Hepatocyte (in vitro differentiated cells): ENCODE measurements at regions not wholly inside any gene's neighbourhood (a gene's known extent, or its start where the extent isn't known, plus 50 kb on each side); places are given as distances from the start of the nearest gene placed in this dataset.
A peak's percentile ranks its signal among the peaks of the same experiment; 100 is the strongest.

ENCODE experiments used
- DNase-seq: peaks from one replicate; pipeline ENCODE4 v3.0.0-alpha.2; 2016; ENCODE audit warnings: low spot score
- H2AFZ ChIP-seq: fragments of 200-600 bp; sonication (generic); 2 replicates; pipeline ENCODE4 v1.6.0; 2016; ENCODE audit warnings: antibody characterized with exemption, mild to moderate bottlenecking
- H3K27ac ChIP-seq: fragments of 200-600 bp; sonication (generic); 2 replicates; pipeline ENCODE4 v1.5.1; 2016; ENCODE audit warnings: mild to moderate bottlenecking
- H3K27me3 ChIP-seq: fragments of 200-600 bp; sonication (generic); 2 replicates; pipeline ENCODE4 v1.6.1; 2016
- H3K36me3 ChIP-seq: fragments of 200-600 bp; sonication (generic); replicated peaks from 2 replicates; pipeline ENCODE4 v1.5.1; 2016; ENCODE audit warnings: low read depth; ENCODE audit not compliant: insufficient read depth
- H3K4me1 ChIP-seq: fragments of 200-600 bp; sonication (generic); 2 replicates; pipeline ENCODE4 v1.5.1; 2016; ENCODE audit warnings: mild to moderate bottlenecking, moderate library complexity; ENCODE audit not compliant: insufficient read depth
- H3K4me2 ChIP-seq: fragments of 200-600 bp; sonication (generic); 2 replicates; pipeline ENCODE4 v1.6.0; 2016
- H3K4me3 ChIP-seq: fragments of 200-600 bp; sonication (generic); 2 replicates; pipeline ENCODE4 v1.5.1; 2016; ENCODE audit warnings: mild to moderate bottlenecking
- H3K79me2 ChIP-seq: fragments of 200-600 bp; sonication (generic); 2 replicates; pipeline ENCODE4 v1.6.0; 2017; ENCODE audit warnings: mild to moderate bottlenecking
- H3K9me2 ChIP-seq: fragments of 200-600 bp; sonication (generic); replicated peaks from 2 replicates; pipeline ENCODE4 v1.6.0; 2017; ENCODE audit warnings: mild to moderate bottlenecking; ENCODE audit not compliant: insufficient read depth
- H3K9me3 ChIP-seq: fragments of 200-600 bp; sonication (generic); 2 replicates; pipeline ENCODE4 v1.5.1; 2016; ENCODE audit warnings: low read depth, mild to moderate bottlenecking
- H4K20me1 ChIP-seq: fragments of 200-600 bp; sonication (generic); 2 replicates; pipeline ENCODE4 v1.6.0; 2016; ENCODE audit warnings: mild to moderate bottlenecking; ENCODE audit not compliant: insufficient read depth, poor library complexity, severe bottlenecking
- EZH2 ChIP-seq: fragments of 200-600 bp; sonication (generic); IDR thresholded peaks from 2 replicates; pipeline ENCODE4 v1.6.1; 2016; ENCODE audit warnings: antibody characterized with exemption, mild to moderate bottlenecking, borderline replicate concordance
- EZH2phosphoT487 ChIP-seq: fragments of 200-600 bp; sonication (generic); IDR thresholded peaks from one replicate; pipeline ENCODE4 v1.6.1; 2018; ENCODE audit warnings: antibody characterized with exemption, mild to moderate bottlenecking, low read depth, moderate library complexity; ENCODE audit not compliant: unreplicated experiment, severe bottlenecking
- WGBS: methylation state at CpG from one replicate; pipeline ENCODE4 v1.1.6; 2016; ENCODE audit warnings: low lambda C conversion rate; ENCODE audit errors: missing lambda C conversion rate; 5-methylcytosine and 5-hydroxymethylcytosine counted together
- TF ChIP-seq, protein P1 (sequence below): fragments of 200-600 bp; sonication (generic); IDR thresholded peaks from 2 replicates; pipeline ENCODE4 v1.5.1; 2016; ENCODE audit warnings: antibody characterized with exemption, mild to moderate bottlenecking; ENCODE audit not compliant: poor library complexity

DNA sequence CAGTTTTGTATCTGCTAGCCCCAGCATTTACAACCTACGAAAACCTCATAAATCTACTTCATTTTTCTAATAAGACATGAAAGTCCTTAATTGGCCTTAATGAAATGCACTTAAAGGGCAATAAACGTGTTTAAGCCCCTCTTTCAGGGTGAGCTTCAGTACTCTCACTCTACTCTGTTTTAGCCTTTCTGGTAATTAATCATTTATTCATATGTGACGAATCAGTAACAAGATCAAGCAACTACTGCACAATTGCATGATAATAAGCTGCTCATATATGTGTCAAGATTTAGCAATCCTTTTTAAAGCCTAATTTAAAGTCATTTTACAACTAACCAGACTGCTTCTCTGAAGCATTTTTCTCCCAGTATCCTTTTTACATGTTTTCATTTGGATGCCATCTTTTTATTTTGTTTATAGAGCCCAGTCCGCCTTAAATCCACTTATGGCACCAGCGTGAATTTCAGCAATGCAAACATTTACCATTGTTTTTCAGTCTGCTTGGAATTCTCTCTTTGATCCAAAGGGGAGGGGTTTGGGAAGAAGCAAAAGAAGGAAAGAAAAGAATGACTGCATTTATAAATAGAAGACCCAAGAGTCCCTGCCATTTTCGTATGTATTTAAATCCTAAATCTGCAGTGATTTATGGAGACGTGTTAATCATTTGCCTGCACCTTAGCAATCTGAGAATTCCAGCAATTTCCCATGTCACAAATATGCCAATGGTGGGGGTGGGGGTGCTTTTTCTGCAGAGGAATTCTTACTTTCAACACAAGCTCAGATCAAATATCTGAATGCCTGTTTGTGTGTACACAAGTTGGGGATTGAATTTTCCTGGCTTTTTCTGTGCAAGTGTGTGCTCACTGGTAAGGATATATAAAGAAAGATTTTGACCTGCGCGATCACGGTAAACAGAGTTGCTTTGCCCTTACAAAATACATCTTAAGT lies 230.8 kb upstream of the TBC1D5 start:
- Histone ChIP-seq H3K36me3 (no peaks in the 10 kb centered on the region), H3K4me1 (peaks cover 14% of the 10 kb centered on the region), H3K27ac (peak overlapping the region; percentile 24), H3K27me3 (no peaks in the 10 kb centered on the region), H3K4me2 (peak overlapping the region; percentile 66), H3K9me3 (no peaks in the 10 kb centered on the region), H3K79me2 (no peaks in the 10 kb centered on the region), H3K4me3 (peak overlapping the region; percentile 8), H2AFZ (no peak overlapping the region), H3K9me2 (no peaks in the 10 kb centered on the region), H4K20me1 (no peaks in the 10 kb centered on the region)
- TF ChIP-seq EZH2 (no peak), EZH2phosphoT487 (no peak)
- TF ChIP-seq, protein P1, sequence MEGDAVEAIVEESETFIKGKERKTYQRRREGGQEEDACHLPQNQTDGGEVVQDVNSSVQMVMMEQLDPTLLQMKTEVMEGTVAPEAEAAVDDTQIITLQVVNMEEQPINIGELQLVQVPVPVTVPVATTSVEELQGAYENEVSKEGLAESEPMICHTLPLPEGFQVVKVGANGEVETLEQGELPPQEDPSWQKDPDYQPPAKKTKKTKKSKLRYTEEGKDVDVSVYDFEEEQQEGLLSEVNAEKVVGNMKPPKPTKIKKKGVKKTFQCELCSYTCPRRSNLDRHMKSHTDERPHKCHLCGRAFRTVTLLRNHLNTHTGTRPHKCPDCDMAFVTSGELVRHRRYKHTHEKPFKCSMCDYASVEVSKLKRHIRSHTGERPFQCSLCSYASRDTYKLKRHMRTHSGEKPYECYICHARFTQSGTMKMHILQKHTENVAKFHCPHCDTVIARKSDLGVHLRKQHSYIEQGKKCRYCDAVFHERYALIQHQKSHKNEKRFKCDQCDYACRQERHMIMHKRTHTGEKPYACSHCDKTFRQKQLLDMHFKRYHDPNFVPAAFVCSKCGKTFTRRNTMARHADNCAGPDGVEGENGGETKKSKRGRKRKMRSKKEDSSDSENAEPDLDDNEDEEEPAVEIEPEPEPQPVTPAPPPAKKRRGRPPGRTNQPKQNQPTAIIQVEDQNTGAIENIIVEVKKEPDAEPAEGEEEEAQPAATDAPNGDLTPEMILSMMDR: no peak
- peak; percentile 21 for DNase-seq
- WGBS: 37% methylated on average over 10 of the region's 10 CpGs

DNA sequence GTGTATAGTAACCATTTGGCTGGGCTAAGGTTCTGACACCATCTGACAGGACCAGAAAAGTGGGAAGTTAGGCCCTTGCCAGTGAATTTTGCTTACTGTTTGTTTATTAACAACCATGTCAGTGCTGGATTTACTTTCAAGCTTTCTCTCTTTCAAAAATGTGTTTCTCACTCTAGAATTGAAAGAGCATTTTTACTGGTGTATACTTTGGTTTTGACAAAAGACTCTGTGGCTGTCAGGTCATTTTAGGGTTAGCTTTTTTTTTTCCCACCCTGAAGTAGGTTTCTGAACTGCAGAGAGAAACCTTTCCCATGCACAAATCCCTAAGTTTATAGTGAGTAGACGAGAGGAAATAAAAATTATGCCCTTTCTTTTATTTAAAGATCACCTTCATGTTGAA lies 230.0 kb upstream of the TBC1D5 start:
- Histone ChIP-seq H3K36me3 (no peaks in the 10 kb centered on the region), H3K4me1 (peaks cover 14% of the 10 kb centered on the region), H3K27me3 (no peaks in the 10 kb centered on the region), H3K79me2 (no peaks in the 10 kb centered on the region), H2AFZ (no peak overlapping the region), H3K4me2 (peak overlapping the region; percentile 66), H3K9me3 (no peaks in the 10 kb centered on the region), H4K20me1 (no peaks in the 10 kb centered on the region), H3K27ac (peak overlapping the region; percentile 3), H3K4me3 (no peak overlapping the region), H3K9me2 (no peaks in the 10 kb centered on the region)
- TF ChIP-seq, protein P1: no peak
- no peak for TF ChIP-seq EZH2
- no peak for TF ChIP-seq EZH2phosphoT487
- 6% methylated on average over 1 of the region's 1 CpG for whole genome bisulfite sequencing
- DNase-seq: no peak

DNA sequence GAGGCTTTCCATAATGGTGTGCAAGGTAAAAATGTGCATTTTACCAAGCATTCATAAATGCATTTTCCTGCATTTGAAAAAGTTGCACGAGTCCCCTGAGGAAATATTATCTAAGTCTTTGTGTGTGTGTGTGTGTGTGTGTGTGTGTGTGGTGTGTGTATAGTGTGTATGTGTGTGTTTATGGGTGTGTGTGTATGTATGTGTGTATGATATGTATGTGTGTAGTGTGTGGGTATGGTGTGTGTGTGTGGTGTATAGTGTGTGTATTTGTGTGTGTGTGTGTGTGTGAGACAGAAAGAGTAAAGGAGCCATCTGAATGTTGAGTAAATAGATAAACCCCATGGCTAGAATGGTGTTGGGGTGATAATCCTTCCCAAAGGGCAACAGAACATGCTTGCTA lies 229.6 kb upstream of the TBC1D5 start:
- Histone ChIP-seq H3K79me2 (no peaks in the 10 kb centered on the region), H3K27ac (no peak overlapping the region), H3K36me3 (no peaks in the 10 kb centered on the region), H3K4me2 (peak overlapping the region; percentile 66), H3K4me3 (no peak overlapping the region), H3K9me3 (no peaks in the 10 kb centered on the region), H2AFZ (no peak overlapping the region), H3K9me2 (no peaks in the 10 kb centered on the region), H3K27me3 (no peaks in the 10 kb centered on the region), H4K20me1 (no peaks in the 10 kb centered on the region), H3K4me1 (peaks cover 14% of the 10 kb centered on the region)
- TF ChIP-seq EZH2 (no peak), EZH2phosphoT487 (no peak)
- TF ChIP-seq, protein P1: no peak
- WGBS: 71% methylated on average over 1 of the region's 1 CpG
- no peak for DNase-seq
